ENCODE measurements at regions not wholly inside any gene's neighbourhood (a gene's known extent, or its start where the extent isn't known, plus 50 kb on each side); places are given as distances from the start of the nearest gene placed in this dataset.

GRCh38 chr19:31562966-31563612, 213.9 kb upstream of the TSHZ3 start:
- no peak for ATAC-seq

- no peak for ATAC-seq
Observed at GRCh38 chr19:31567776-31568175, 218.5 kb upstream of the TSHZ3 start.

- ATAC-seq = no peak
Observed at GRCh38 chr19:31568724-31569123, 219.5 kb upstream of the TSHZ3 start.

- ATAC-seq = no peak
Observed at GRCh38 chr19:31570718-31571117, 221.5 kb upstream of the TSHZ3 start.

- ATAC-seq = no peak
Observed at GRCh38 chr19:31572102-31572975, 223.1 kb upstream of the TSHZ3 start.

- ATAC-seq = no peak
Observed at GRCh38 chr19:31572976-31573298, 223.7 kb upstream of the TSHZ3 start.

- no peak for ATAC-seq
Observed at GRCh38 chr19:31574251-31574973, 225.2 kb upstream of the TSHZ3 start.

GRCh38 chr19:31575846-31576335, 226.7 kb upstream of the TSHZ3 start:
- ATAC-seq = no peak

GRCh38 chr19:31578326-31578725, 229.1 kb upstream of the TSHZ3 start:
- ATAC-seq = no peak

- no peak for ATAC-seq
Observed at GRCh38 chr19:31583148-31583547, 233.9 kb upstream of the TSHZ3 start.

- ATAC-seq = no peak
Observed at GRCh38 chr19:31586282-31586681, 237.0 kb upstream of the TSHZ3 start.

GRCh38 chr19:31589109-31589508, 239.9 kb upstream of the TSHZ3 start:
- ATAC-seq = no peak

- ATAC-seq = no peak
Observed at GRCh38 chr19:31591258-31591657, 242.0 kb upstream of the TSHZ3 start.

GRCh38 chr19:31592456-31592855, 243.2 kb upstream of the TSHZ3 start:
- ATAC-seq = no peak

- no peak for ATAC-seq
Observed at GRCh38 chr19:31594701-31595100, 245.5 kb upstream of the TSHZ3 start.

- no peak for ATAC-seq
Observed at GRCh38 chr19:31595521-31595920, 246.3 kb upstream of the TSHZ3 start.

- no peak for ATAC-seq
Observed at GRCh38 chr19:31596751-31597150, 247.5 kb upstream of the TSHZ3 start.

GRCh38 chr19:31597616-31598015, 248.4 kb upstream of the TSHZ3 start:
- ATAC-seq = no peak

GRCh38 chr19:31598730-31599238, 249.5 kb upstream of the TSHZ3 start:
- ATAC-seq = no peak

GRCh38 chr19:31600731-31601295, 251.6 kb upstream of the TSHZ3 start:
- no peak for ATAC-seq

- no peak for ATAC-seq
Observed at GRCh38 chr19:31601855-31602254, 252.6 kb upstream of the TSHZ3 start.

- ATAC-seq = no peak
Observed at GRCh38 chr19:31602548-31602947, 253.3 kb upstream of the TSHZ3 start.

- no peak for ATAC-seq
Observed at GRCh38 chr19:31604493-31605040, 255.3 kb upstream of the TSHZ3 start.

Measured in esophagus mucosa (tissue), 1 donor.